GM18498 (cell line): ENCODE measurements at regions not wholly inside any gene's neighbourhood (a gene's known extent, or its start where the extent isn't known, plus 50 kb on each side); places are given as distances from the start of the nearest gene placed in this dataset.
A peak's percentile ranks its signal among the peaks of the same experiment; 100 is the strongest.

Experiments
- ATAC-seq: cut with Tn5 transposase; IDR thresholded peaks from one replicate; pipeline ENCODE4 v1.9.1; 2021; ENCODE audit warnings: mild to moderate bottlenecking, moderate library complexity; ENCODE audit not compliant: unreplicated experiment

DNA sequence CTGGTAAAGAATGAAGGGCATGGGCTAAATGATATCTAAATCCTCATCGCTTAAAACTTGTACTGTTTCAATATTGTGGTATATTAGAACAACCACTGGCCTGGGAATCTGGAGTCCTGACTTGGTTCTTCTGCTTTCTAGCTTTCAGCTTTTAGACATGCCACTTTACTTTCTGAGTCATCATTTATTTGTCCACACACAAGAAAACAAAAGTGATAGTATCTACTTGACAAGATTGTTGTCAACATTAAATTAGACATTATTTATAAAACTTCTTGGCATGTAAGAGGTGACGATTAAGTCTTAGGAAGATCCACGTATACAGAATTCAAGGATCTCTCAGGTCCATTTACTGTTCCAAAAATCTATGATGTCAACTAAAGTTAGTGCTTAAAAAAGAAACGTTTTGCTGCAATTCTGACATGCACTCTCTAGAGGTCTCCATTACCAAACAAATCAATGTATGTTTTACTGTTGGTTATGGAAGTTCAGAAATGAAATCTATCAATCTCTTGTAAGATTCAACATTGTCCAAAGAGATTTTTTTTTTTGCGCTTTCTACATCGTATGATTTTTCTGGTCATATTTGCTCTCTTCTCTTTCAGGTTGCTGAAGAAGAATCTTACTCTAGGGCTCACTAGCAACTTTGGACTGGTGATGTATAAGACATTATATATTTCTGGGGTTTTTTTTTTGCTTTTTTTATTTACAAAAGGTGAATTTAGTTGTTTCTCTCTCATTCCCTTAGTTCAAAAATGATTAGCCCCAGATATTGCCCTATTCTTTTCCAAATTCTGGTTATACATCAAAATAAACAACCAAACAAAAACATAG lies 53.6 kb upstream of the DYNC1I1 start:
- no peak for ATAC-seq

DNA sequence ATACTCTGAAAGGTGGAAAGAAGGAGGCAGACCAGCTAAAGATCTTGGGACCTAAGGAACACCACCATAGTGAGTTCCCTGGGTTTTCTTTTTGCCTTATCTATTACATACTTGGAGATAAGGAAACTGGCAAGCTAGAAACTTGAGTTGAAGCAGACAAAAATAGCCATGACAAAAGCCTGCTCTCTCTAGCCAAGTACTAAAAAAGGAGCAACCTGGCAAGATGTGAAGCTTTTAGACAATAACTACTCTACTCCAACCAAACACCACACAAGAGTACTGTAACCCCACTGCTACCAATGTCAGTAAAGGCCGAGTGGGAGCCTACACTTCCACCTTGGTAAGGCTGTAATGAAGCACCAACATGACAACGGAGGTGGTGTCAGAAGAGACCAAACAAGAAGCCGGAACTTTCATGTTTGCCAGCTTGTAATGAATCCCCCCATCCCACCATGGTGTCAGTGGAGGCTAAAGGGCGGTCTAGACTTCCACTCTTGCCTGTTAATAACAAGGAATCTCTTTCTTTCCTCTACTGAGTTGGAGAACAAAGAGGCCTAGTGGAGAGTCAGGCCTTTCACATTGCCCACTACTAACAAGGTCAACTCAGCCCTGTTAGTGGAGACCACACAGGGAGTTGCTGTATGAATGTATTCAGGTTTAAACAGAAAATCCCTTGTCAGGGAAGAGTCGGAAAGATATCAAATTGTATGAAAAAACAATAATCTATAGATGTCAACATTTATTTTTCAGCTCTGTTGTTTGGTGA lies 55.8 kb upstream of the DYNC1I1 start:
- no peak for ATAC-seq

DNA sequence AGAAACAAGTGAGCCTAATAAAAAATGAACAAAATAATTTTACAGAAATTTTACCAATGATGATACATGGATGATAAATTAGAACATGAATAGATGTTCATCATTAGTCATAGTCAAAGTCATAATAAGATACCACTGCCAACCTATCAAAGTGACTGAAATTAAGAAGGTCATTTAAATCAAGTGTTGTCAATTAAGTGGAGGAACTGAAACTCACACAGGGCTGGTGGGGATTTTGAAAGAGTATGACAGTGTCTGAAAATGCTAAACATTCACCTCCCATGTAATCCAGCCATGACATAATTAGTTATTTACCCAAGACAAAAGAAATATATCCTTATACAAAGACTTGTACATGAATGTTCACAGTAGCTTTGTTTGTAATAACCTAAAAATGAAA lies 57.1 kb upstream of the DYNC1I1 start:
- ATAC-seq = peak; percentile 93

DNA sequence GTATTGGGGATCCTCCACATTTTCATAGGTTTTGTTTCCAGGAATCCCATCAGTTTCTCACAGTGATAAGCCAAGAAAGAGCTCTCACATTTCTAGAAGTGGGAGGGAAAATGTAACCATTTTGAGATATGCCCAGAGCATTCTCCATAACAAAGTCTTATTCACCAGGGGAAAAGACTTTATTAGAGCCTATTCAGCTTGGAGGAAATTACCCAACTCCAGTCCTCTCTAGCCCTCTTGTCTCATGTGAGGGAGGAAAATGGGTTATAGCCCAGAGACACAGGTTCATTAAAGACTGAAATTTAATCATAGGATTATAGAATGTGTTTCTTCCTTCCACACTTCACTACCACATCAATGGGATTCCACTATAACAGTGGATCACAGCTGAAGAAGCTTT lies 61.6 kb upstream of the DYNC1I1 start:
- ATAC-seq = no peak

DNA sequence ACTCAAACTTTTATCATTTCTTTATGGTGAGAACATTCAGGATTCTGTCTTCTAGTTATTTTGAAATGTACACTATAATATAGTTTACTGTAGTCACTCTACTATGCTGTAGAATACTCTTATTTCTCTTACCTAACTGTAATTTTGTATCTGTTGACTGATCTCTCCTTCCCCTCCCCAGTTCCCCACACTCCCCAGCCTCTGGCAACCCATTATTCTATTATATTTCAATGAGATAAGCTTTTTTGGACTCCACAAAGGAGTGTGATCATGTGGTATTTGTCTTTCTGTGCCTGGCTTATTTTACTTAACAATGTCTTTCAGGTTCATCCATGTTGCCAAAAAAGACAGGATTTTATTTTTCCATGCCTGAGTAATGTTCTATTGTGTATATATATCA lies 71.4 kb upstream of the DYNC1I1 start:
- no peak for ATAC-seq

DNA sequence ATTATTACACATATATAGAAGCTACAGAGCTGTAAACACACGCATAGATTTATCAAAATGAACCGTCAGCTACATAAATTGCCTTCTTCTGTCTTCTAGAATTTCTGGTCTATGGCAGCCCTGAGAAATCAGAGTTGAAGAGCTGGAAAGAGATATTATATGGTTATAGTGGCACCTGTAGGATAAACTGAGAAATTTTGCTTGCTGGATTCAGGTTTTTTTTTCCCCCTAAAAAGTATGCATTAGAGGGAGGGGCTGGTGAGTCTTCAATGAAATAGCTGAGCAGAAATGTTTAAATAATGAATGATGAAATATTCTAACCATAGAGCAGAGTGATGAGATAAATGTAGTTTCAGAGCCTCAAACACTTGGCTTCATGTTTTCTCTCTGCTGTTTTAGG lies 78.0 kb upstream of the DYNC1I1 start:
- no peak for ATAC-seq

DNA sequence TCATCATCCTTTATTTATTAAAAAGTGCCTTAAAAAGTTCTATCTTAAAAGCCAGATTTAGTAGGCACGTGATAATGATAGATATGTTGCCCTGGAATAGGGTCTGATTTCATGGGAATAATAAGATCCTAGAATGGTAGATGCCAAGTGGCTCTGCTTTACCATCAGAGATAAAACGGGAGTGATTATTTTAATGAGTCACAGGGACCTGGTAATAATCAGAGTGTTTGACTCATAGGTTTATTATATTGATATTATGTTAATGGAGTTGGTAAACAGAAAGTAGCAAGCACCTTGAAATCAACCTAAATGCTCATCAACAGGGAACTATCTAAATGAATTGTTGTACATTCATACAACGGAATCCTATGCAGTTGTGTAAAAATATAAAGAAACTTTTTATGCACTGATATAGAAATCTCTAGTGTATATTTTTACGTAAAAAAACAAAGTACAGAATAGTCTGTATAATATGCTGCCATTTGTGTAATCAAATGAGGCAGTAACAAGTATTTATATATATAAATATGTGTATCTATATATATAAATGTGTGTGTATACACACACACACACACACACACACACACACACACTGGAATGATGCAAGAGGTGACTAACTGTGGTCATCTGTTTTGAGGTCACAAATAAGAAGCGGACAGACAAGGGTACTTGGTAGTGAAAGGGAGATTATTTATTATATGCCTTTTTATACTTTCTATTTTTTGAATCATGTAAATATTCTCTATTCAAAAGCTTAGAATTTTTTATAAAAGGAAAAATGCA lies 78.6 kb upstream of the DYNC1I1 start:
- no peak for ATAC-seq

DNA sequence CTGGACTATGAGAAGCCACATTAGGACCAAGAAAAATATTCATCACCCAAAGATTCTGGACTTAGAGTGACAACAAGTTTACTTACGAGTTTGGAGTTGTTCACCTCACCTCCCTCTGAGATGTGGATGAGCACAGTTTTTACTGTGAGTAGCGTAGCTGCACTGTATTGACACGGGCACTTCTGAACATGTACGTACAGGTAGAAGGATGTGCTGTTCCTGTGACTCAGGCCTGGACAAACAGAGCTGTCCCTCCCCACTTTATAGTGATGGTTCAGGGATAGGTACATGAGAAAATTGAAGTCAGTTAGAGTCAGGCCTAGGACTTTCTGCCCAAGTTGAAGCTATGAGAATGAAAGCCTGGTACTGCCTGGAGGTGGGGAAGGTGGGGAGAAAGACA lies 80.9 kb upstream of the DYNC1I1 start:
- no peak for ATAC-seq

DNA sequence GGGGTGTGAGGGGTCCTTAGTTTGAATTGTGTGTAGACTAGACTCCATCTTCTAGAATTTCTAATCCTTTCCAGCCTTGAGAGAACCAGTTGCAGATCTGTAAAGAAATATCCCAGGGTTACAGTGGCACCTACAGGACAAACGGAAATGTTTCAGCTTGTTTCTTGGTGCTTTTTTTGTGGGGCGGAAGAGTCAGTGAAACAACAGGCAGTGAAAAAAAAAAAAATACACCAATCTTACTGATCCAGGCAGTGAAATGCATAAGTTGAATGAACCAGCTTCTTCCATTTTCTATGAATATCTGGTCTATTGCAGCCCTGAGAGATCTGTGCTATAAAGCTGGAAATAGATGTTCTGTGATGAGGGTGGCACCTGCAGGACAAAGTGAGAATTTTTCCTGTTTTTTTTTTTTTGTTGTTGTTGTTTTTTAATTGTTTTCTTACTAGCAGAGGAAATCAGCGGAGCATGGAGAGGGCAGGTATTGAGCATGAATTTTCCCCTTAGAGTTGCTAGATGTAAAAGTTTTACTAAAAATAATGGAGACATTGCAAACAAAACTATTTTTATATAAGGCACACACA lies 81.9 kb upstream of the DYNC1I1 start:
- peak; percentile 79 for ATAC-seq

DNA sequence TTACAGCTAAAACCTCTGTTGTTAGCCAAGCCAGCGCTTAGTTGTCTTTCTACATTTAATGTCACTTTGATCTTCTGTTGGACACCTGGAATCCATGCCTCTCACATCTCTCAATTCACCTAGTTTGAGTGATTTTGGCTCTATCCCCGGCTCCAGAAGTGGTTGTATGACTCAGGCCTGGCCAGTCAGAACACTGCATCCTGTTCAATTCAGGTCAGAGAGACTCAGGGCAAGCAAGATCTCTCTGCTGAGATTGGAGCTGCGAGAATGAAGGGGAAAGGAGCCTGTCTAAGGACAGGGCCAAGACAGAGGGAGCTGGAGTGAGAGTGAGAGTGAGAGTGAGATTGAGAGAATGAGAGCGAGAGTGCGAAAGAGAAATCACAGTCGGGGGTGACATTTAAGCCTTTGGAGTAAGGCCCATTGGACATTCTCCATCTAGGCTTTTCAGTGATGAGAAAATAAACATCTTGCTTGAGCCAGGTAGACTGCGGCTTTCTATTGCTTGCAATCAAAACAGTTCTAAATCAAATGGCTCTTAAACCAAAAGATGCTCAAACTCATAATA lies 83.3 kb upstream of the DYNC1I1 start:
- ATAC-seq = no peak

DNA sequence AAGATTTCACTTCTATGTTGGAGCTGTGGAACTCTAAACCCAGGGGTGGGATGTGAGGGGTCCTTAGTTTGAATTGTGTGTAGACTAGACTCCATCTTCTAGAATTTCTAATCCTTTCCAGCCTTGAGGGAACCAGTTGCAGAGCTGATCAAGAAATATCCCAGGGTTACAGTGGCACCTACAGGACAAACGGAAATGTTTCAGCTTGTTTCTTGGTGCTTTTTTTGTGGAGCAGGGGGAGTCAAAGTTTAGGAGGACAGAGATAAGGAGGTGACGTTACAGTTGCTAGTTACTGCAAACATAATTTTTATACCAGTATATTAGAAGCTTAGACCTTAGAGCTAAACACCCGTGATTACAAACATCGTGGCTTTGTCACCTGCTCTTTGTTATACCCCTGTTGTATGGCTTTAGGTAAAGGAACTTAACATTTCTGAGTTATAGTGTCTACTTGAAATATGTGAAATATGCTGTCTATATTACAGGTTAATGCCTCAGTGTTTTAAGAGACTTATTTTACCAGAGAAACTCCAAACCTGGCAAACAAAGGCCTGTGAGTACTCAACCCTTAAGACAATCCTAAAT lies 84.5 kb upstream of the DYNC1I1 start:
- ATAC-seq = peak; percentile 31

DNA sequence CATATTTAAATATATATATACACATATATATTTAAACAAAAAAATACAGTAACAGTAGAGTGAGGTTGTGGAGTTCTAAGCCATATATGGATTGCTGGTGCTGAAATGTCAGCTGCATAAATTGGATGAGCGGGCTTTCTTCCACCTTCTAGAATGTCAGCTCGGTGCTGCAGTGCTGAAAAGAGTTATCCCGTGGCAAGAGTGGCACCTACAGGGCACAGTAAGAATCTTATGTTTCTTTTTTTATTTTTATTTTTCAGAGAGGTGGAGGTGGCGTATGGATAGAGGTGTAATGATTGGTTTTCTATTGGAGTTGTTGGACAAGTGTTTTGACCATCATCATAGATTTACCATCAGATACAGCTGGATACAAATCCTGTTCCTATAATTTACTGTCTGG lies 86.2 kb upstream of the DYNC1I1 start:
- ATAC-seq = peak; percentile 43

DNA sequence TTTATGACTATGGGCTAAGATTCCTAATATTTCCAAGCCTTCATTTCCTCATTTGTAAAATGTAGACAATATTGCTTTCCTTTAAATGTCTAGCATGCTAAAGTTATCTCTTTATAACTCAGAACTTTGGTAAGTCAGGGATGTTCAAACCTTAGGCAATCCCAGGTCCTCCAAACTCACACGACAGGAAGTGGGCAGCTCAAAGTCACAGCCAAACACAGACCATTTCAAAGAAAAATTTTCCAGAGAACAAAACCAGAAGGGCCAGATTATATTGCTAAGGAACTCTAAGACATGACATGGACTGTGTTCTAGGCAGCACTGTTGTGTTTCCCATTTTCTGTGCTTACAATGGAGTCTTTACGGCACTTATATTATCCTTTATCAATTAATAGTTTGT lies 87.8 kb upstream of the DYNC1I1 start:
- ATAC-seq = no peak

DNA sequence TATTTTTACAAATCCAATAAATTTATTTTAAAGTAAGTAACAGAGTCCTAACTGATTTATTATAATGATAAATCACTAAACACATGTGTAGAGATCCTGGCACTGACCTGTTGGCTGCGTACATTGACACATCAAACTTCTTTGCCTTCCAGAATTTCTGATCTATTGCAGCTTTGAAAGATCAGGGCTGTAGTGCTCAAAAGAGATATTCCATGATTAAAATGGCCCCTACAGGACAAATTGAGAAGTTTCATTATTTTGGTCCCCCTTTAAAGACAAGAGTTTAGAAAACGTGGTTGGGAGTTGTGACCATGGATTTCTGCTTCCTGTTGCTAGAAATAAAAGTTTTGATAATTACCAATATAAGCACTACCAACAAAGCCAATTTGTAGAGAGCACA lies 87.7 kb upstream of the PDK4 start:
- peak; percentile 41 for ATAC-seq

DNA sequence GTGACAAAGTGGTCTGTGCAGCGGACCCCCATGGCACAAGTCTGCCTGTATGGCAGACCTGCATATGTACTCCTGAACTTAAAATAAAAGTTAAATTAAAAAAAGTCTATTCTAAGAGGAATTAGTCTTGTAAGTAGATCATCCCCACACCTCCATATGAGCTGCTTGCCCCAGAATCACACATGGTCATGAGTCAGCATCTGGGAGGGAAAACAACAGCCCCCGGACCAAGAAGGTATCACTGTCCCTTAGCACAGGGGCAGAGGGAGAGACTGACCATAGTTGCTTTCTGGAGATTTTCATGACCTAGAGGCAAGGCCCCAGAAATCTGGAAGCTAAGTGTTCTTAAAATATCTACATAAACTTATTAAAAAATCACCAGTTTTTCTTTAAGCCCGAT lies 86.6 kb upstream of the PDK4 start:
- ATAC-seq = no peak

DNA sequence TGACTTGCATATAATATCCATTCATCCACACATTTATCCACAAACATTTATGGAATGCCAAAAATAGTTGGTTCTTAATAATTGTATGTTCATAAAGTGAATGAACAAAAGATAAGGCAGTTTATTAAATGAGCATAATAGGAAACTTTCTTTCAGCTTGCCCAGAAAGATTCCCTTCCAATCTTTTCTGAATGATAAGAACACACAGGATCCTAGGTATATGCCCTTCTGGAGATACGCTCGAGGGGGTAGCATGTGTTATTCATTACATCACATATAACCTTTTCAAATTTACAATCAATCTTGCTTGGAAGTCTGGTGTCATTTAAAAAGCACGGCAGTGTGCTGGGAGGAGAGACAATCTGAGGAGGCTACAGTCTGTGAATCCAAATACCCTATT lies 80.4 kb upstream of the PDK4 start:
- ATAC-seq = no peak

DNA sequence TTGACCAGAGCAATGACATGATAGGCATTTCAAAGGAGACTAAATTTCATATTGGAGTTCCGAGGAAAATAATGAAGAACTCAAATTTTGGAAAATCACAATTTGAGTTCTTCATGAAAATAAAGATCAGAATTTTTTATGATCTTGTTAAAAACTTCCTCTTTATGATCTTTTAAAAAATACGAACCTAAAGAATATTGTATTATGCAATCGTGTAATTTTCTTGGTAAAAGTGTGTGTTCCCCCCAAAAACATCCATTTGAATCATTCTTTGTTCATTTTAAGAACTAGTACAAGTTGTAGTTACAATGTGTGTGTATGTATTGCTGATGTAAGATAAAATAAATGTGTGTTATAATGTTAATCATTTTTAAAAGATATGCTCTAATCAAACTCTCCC lies 79.3 kb upstream of the PDK4 start:
- no peak for ATAC-seq

DNA sequence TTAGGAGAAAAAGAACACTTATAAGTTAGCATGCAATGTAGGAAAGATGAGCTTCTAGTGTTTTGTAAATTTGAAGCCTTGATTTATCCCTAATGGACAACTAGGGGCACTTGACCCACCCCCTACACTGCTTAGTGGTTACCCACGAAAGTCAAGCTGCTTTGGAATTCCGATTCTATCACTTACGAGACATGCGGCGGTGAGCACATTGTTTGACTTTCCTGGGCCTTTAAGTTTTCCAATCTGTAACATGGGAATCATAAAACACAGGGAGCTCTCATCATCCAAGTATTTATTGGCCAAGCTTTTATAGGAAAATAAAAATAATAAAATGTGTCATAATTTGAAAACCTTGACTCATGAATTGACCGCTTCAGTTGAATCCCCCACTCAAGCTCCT lies 78.7 kb upstream of the PDK4 start:
- no peak for ATAC-seq

DNA sequence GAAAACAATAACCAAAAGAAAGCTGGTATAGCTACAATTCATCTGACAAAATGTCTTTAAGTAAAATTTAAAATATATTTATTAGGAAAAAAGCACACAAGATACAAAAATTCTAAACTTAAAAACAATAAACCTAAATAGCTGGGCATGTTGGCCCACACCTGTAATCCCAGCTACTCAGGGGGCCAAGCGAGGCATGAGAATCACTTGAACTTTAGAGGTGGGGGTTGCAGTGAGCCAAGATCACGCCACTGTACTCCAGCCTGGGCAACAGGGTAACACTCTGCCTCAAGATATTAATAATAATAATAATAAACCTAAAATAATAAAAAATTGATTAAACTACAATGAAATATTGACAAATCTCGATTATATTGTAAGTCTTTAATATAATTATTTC lies 77.8 kb upstream of the PDK4 start:
- ATAC-seq = no peak

DNA sequence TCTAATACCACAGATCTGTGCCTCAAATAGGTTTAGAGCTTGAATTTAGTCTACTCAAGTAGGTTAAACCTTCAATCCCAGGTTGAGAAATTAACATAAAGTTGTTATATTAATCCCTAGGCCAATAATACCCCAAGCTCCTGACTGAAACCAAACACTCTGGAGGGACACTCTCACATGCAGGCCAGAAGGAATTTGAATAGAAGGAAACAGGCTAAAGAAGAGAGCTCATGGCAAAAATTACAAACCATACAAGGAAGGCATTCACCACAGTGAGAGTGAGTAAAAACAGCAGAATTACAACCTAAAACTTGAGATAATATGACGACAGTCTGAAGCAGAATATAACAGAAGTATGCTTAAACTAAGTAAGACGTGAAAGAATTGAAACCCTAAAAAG lies 76.1 kb upstream of the PDK4 start:
- ATAC-seq = no peak

DNA sequence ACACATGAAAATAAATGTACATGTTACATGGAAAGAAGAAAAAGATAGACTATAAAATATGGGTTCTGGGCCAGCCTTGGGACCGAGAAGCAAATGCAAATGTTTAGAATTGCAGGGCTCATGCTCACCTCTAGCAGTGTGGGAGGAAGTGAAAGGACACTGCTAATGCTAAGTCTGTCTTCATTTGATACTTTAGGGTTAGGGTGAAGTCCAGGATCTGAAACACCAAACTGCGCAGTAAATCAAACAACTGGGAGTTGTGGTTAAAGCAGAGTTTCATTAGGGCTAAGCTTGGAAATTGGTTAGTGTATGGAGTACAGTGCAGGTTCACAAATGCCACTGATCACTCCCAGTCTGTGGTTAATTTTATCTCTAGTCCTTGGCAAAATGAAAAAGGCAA lies 73.2 kb upstream of the PDK4 start:
- peak; percentile 94 for ATAC-seq
